Choroid plexus epithelial cell (primary cell): ENCODE measurements at regions not wholly inside any gene's neighbourhood (a gene's known extent, or its start where the extent isn't known, plus 50 kb on each side); places are given as distances from the start of the nearest gene placed in this dataset.

Source experiments
- DNase-seq: peaks from one replicate; pipeline ENCODE4 v3.0.0-alpha.2; 2010; ENCODE audit warnings: low read depth
- H3K4me3 ChIP-seq: 2 replicates; pipeline ENCODE4 v1.5.1; 2011; ENCODE audit warnings: low read depth, mild to moderate bottlenecking, control low read depth, low read length, moderate library complexity
- TF ChIP-seq, protein P1 (sequence below): conservative IDR thresholded peaks from 2 replicates; pipeline ENCODE4 v1.5.1; 2011; ENCODE audit warnings: low read depth, mild to moderate bottlenecking, control low read depth, inconsistent platforms, low read length, moderate library complexity

DNA sequence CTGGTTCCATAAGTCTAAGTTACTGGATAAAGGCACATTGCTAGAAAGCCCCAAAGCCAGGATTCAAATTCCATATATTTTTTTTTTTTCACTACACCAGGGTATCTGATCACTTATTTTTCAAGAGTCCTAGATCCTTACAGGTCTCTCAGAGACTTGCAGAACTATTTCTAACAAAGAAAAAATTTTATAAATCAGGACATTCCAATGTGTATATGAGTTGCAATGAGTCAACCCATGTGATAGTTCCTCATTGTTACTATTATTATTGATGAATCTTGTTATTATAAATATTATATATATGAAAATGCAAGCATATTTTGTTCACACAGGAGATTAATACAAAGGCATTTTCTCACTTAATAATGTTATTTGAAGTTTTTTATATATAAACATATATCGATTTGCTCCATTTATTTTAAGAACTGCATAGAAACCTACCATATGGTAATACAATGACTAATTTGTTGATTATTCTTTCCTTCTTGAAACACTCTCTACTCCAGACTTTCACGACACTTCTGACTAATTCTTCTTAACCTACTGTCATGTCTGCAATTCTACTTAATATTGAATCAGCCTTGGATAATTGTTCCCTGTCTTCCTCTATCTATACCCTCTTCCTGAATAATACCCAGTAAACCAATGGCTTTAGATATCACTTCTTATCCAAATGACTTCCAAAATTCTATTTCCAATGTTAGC is 968.4 kb upstream of the NRXN1 start:
- TF ChIP-seq, protein P1, sequence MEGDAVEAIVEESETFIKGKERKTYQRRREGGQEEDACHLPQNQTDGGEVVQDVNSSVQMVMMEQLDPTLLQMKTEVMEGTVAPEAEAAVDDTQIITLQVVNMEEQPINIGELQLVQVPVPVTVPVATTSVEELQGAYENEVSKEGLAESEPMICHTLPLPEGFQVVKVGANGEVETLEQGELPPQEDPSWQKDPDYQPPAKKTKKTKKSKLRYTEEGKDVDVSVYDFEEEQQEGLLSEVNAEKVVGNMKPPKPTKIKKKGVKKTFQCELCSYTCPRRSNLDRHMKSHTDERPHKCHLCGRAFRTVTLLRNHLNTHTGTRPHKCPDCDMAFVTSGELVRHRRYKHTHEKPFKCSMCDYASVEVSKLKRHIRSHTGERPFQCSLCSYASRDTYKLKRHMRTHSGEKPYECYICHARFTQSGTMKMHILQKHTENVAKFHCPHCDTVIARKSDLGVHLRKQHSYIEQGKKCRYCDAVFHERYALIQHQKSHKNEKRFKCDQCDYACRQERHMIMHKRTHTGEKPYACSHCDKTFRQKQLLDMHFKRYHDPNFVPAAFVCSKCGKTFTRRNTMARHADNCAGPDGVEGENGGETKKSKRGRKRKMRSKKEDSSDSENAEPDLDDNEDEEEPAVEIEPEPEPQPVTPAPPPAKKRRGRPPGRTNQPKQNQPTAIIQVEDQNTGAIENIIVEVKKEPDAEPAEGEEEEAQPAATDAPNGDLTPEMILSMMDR = no peak
- H3K4me3 ChIP-seq = no peak overlapping the region
- DNase-seq = peak; percentile 30

DNA sequence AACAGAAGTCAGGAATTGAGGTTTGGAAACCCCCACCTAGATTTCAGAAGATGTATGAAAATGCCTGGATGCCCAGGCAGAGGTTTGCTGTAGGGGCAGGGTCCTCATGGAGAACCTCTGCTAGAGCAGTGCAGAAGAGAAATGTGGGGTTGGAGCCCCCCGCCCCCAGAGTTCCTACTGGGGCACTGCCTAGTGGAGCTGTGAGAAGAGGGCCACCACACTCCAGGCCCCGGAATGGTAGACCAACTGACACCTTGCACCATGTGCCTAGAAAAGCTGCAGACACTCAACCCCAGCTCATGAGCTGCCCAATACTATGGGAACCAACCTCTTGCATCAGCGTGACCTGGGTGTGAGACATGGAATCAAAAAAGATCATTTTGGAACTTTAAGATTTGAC is 967.0 kb upstream of the NRXN1 start:
- DNase-seq = no peak

DNA sequence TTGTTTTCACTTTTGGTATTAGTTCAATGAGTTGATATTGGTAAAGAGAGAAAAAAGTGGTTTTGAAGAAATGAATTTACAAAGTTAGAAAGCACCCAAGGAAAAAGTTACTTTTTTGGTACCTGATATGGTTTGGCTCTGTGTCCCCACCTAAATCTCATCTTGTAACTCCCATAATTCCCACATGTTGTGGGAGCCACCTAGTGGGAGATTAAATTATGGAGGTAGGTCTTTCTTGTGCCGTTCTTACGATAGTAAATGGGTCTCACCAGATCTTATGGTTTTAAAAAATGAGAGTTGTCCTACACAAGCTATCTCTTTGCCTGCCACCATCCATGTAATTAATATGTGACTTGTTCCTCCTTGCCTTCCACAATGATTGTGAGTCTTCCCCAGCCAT is 965.6 kb upstream of the NRXN1 start:
- TF ChIP-seq, protein P1 = peak; percentile 31
- H3K4me3 ChIP-seq = no peak overlapping the region
- peak; percentile 42 for DNase-seq

More for the DNA sequence above, 967.0 kb upstream of the NRXN1 start:
- TF ChIP-seq, protein P1 = no peak
- no peak overlapping the region for H3K4me3 ChIP-seq

- DNase-seq = peak; percentile 74
- TF ChIP-seq, protein P1 = no peak
- no peak overlapping the region for H3K4me3 ChIP-seq
Measured at GRCh38 chr2:51995293-51995692, 963.4 kb upstream of the NRXN1 start.

DNA sequence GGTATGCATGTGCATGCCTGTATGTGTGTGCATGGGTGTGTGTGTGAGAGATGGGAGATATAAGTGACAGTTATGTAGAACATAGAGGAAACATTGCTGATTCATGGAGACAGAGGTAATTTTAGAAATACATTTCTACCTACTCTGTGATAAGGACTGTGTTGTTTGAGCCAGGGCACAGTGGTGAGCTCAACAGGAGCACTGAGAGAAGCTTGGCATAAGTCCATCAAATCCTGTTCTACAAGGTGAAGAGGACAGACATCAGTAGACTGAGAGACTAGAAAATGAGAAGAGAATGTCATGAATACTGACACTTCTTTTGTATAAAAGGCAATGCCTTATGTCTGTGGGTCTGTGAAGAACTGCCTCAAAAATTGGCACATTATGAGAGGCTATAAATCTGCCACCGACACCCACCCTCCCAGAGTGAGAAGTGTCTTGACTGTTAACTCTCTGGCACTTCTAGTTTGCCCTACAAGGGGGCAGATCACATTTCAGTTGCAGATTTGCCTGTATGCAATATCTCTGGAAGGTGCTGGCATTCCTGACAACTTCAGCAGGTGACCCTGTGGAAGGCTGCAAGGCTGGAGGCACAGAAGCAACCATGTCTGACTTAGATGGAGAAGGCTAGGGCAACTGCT is 962.3 kb upstream of the NRXN1 start:
- no peak for DNase-seq
- TF ChIP-seq, protein P1 = no peak
- no peak overlapping the region for H3K4me3 ChIP-seq

- DNase-seq = no peak
- TF ChIP-seq, protein P1 = no peak
- no peak overlapping the region for H3K4me3 ChIP-seq
Measured at GRCh38 chr2:51990684-51991083, 958.8 kb upstream of the NRXN1 start.

GRCh38 chr2:51986101-51986500 is 954.2 kb upstream of the NRXN1 start:
- DNase-seq = no peak

More at GRCh38 chr2:51986101-51986500, 954.2 kb upstream of the NRXN1 start:
- TF ChIP-seq, protein P1 = no peak
- H3K4me3 ChIP-seq = no peak overlapping the region
